ENCODE measurements at regions not wholly inside any gene's neighbourhood (a gene's known extent, or its start where the extent isn't known, plus 50 kb on each side); places are given as distances from the start of the nearest gene placed in this dataset.

GRCh38 chr1:5423109-5423508 lies 569.1 kb downstream of the NPHP4 start:
- DNase-seq (ENCODE audit: low read depth): no peak
- no peak for TF ChIP-seq CTCF (IDR thresholded peaks at IDR 0.05; ENCODE audit: insufficient read depth, low read depth, low read length, missing control alignments)
- H3K4me3 ChIP-seq (ENCODE audit: low read length): no peak overlapping the region

- TF ChIP-seq CTCF (IDR thresholded peaks at IDR 0.05; ENCODE audit: insufficient read depth, low read depth, low read length, missing control alignments): no peak
- H3K4me3 ChIP-seq (ENCODE audit: low read length): no peak overlapping the region
- DNase-seq (ENCODE audit: low read depth): no peak
These were observed 572.7 kb downstream of the NPHP4 start for GRCh38 chr1:5419501-5419900.

GRCh38 chr1:5416518-5416917 lies 575.7 kb downstream of the NPHP4 start:
- no peak for TF ChIP-seq CTCF (IDR thresholded peaks at IDR 0.05; ENCODE audit: insufficient read depth, low read depth, low read length, missing control alignments)
- no peak for DNase-seq (ENCODE audit: low read depth)
- no peak overlapping the region for H3K4me3 ChIP-seq (ENCODE audit: low read length)

- no peak overlapping the region for H3K4me3 ChIP-seq (ENCODE audit: low read length)
- no peak for DNase-seq (ENCODE audit: low read depth)
- TF ChIP-seq CTCF (IDR thresholded peaks at IDR 0.05; ENCODE audit: insufficient read depth, low read depth, low read length, missing control alignments): no peak
These were observed 576.6 kb downstream of the NPHP4 start for GRCh38 chr1:5415606-5416005.

- H3K4me3 ChIP-seq (ENCODE audit: low read length): no peak overlapping the region
- TF ChIP-seq CTCF (IDR thresholded peaks at IDR 0.05; ENCODE audit: insufficient read depth, low read depth, low read length, missing control alignments): no peak
- no peak for DNase-seq (ENCODE audit: low read depth)
These were observed 581.6 kb downstream of the NPHP4 start for GRCh38 chr1:5410652-5411051.

GRCh38 chr1:5408401-5408800 lies 583.8 kb downstream of the NPHP4 start:
- no peak overlapping the region for H3K4me3 ChIP-seq (ENCODE audit: low read length)
- TF ChIP-seq CTCF (IDR thresholded peaks at IDR 0.05; ENCODE audit: insufficient read depth, low read depth, low read length, missing control alignments): no peak
- no peak for DNase-seq (ENCODE audit: low read depth)

- TF ChIP-seq CTCF (IDR thresholded peaks at IDR 0.05; ENCODE audit: insufficient read depth, low read depth, low read length, missing control alignments): no peak
- H3K4me3 ChIP-seq (ENCODE audit: low read length): no peak overlapping the region
- no peak for DNase-seq (ENCODE audit: low read depth)
These were observed 587.0 kb downstream of the NPHP4 start for GRCh38 chr1:5405263-5405662.
